Karpas-422 (cell line): ENCODE measurements at regions not wholly inside any gene's neighbourhood (a gene's known extent, or its start where the extent isn't known, plus 50 kb on each side); places are given as distances from the start of the nearest gene placed in this dataset.
"Not testable (repeated sequence)": the region's sequence is repeated elsewhere in the genome, so short reads cannot be mapped to it uniquely, and the experiment has no call there.

Experiments used
- DNase-seq: peaks from one replicate; pipeline ENCODE4 v3.0.0-alpha.2; 2015
- H2AFZ ChIP-seq: fragments of 200-600 bp; sonication (generic); 2 replicates; pipeline ENCODE4 v1.6.1; 2014; ENCODE audit warnings: antibody characterized with exemption, low read length, mixed read lengths
- H3K27ac ChIP-seq: fragments of 200-600 bp; sonication (generic); 2 replicates; pipeline ENCODE4 v1.5.1; 2014; ENCODE audit warnings: mild to moderate bottlenecking, low read length, moderate library complexity
- H3K27me3 ChIP-seq: fragments of 200-600 bp; sonication (generic); 2 replicates; pipeline ENCODE4 v1.6.1; 2014; ENCODE audit warnings: low read length, mixed read lengths
- H3K36me3 ChIP-seq: fragments of 200-600 bp; sonication (generic); 2 replicates; pipeline ENCODE4 v1.6.1; 2014; ENCODE audit warnings: low read length, mixed read lengths; ENCODE audit not compliant: insufficient read depth
- H3K4me1 ChIP-seq: fragments of 200-600 bp; sonication (generic); 2 replicates; pipeline ENCODE4 v1.6.1; 2014; ENCODE audit warnings: mild to moderate bottlenecking, low read length, mixed read lengths
- H3K4me2 ChIP-seq: fragments of 200-600 bp; sonication (generic); 2 replicates; pipeline ENCODE4 v1.6.1; 2014; ENCODE audit warnings: low read length, low read depth, mild to moderate bottlenecking; ENCODE audit not compliant: poor library complexity, severe bottlenecking
- H3K4me3 ChIP-seq: fragments of 200-600 bp; sonication (generic); 2 replicates; pipeline ENCODE4 v1.5.1; 2014; ENCODE audit warnings: mild to moderate bottlenecking, antibody characterized with exemption, low read length, mixed read lengths
- H3K79me2 ChIP-seq: fragments of 200-600 bp; sonication (generic); 2 replicates; pipeline ENCODE4 v1.6.1; 2014; ENCODE audit warnings: mild to moderate bottlenecking, low read length, mixed read lengths
- H3K9ac ChIP-seq: fragments of 200-600 bp; sonication (generic); 2 replicates; pipeline ENCODE4 v1.6.0; 2014; ENCODE audit warnings: low read length
- H3K9me2 ChIP-seq: fragments of 200-600 bp; sonication (generic), shearing (Covaris generic); replicated peaks from 2 replicates; pipeline ENCODE4 v1.6.0; 2014; ENCODE audit warnings: mild to moderate bottlenecking, low read length, moderate library complexity; ENCODE audit not compliant: insufficient read depth
- H3K9me3 ChIP-seq: fragments of 300-700, 200-600 bp; sonication (generic); 2 replicates; pipeline ENCODE4 v1.6.1; 2014; ENCODE audit warnings: low read length, mixed read lengths
- H4K20me1 ChIP-seq: fragments of 200-600 bp; sonication (generic); 2 replicates; pipeline ENCODE4 v1.6.1; 2014; ENCODE audit warnings: mild to moderate bottlenecking, antibody characterized with exemption, low read length, low read depth; ENCODE audit not compliant: insufficient read depth

- H3K4me1 ChIP-seq, H3K36me3 ChIP-seq, H3K79me2 ChIP-seq, DNase-seq, H3K27ac ChIP-seq, H3K9me3 ChIP-seq, H3K9me2 ChIP-seq, H2AFZ ChIP-seq, H3K27me3 ChIP-seq, H3K4me2 ChIP-seq, H3K9ac ChIP-seq, H3K4me3 ChIP-seq, H4K20me1 ChIP-seq: not testable (repeated sequence)
Observed at GRCh38 chr1:206362994-206363393, 107.3 kb upstream of the IKBKE start.

- DNase-seq, H2AFZ ChIP-seq, H3K27me3 ChIP-seq, H3K4me2 ChIP-seq, H4K20me1 ChIP-seq, H3K4me1 ChIP-seq, H3K9me2 ChIP-seq, H3K79me2 ChIP-seq, H3K4me3 ChIP-seq, H3K9ac ChIP-seq, H3K36me3 ChIP-seq, H3K27ac ChIP-seq, H3K9me3 ChIP-seq: not testable (repeated sequence)
Observed at GRCh38 chr1:206365271-206365670, 105.0 kb upstream of the IKBKE start.

- not testable (repeated sequence) for H3K36me3 ChIP-seq
Observed at GRCh38 chr1:206366131-206366530, 104.1 kb upstream of the IKBKE start.

GRCh38 chr1:206366772-206367171 is 103.5 kb upstream of the IKBKE start:
- DNase-seq, H3K79me2 ChIP-seq, H3K27me3 ChIP-seq, H3K9me2 ChIP-seq, H3K4me1 ChIP-seq, H3K36me3 ChIP-seq, H3K4me2 ChIP-seq, H4K20me1 ChIP-seq, H3K27ac ChIP-seq, H3K4me3 ChIP-seq, H3K9ac ChIP-seq, H2AFZ ChIP-seq, H3K9me3 ChIP-seq: not testable (repeated sequence)

More at GRCh38 chr1:206366131-206366530, 104.1 kb upstream of the IKBKE start:
- H2AFZ ChIP-seq, H3K27ac ChIP-seq, H3K9ac ChIP-seq, H3K9me2 ChIP-seq, H3K27me3 ChIP-seq, H3K4me1 ChIP-seq, H3K4me3 ChIP-seq, H3K9me3 ChIP-seq, H4K20me1 ChIP-seq, H3K4me2 ChIP-seq, H3K79me2 ChIP-seq, DNase-seq: not testable (repeated sequence)

GRCh38 chr1:206367955-206368622 is 102.2 kb upstream of the IKBKE start:
- H3K9ac ChIP-seq, H3K27ac ChIP-seq, H3K36me3 ChIP-seq, H3K4me1 ChIP-seq, H3K79me2 ChIP-seq, H3K27me3 ChIP-seq, H3K4me3 ChIP-seq, H3K9me2 ChIP-seq, H2AFZ ChIP-seq, H3K4me2 ChIP-seq, DNase-seq, H3K9me3 ChIP-seq, H4K20me1 ChIP-seq: not testable (repeated sequence)

- not testable (repeated sequence) for H3K27me3 ChIP-seq, H3K4me3 ChIP-seq, DNase-seq, H2AFZ ChIP-seq, H3K36me3 ChIP-seq, H3K4me2 ChIP-seq, H3K79me2 ChIP-seq, H3K9ac ChIP-seq, H3K27ac ChIP-seq, H4K20me1 ChIP-seq, H3K9me3 ChIP-seq, H3K9me2 ChIP-seq, H3K4me1 ChIP-seq
Observed at GRCh38 chr1:206374725-206375124, 95.6 kb upstream of the IKBKE start.

GRCh38 chr1:206375552-206375951 is 94.7 kb upstream of the IKBKE start:
- not testable (repeated sequence) for H3K9me2 ChIP-seq, H2AFZ ChIP-seq, H3K4me3 ChIP-seq, H3K27ac ChIP-seq, H3K36me3 ChIP-seq, H3K27me3 ChIP-seq, H3K9ac ChIP-seq, H3K79me2 ChIP-seq, H3K9me3 ChIP-seq, H3K4me1 ChIP-seq, H4K20me1 ChIP-seq, H3K4me2 ChIP-seq, DNase-seq

GRCh38 chr1:206378506-206378905 is 91.8 kb upstream of the IKBKE start:
- H3K9me3 ChIP-seq, H3K9ac ChIP-seq, H3K36me3 ChIP-seq, H3K9me2 ChIP-seq, H3K4me2 ChIP-seq, H3K4me3 ChIP-seq, H3K27ac ChIP-seq, H2AFZ ChIP-seq, H4K20me1 ChIP-seq, DNase-seq, H3K27me3 ChIP-seq, H3K4me1 ChIP-seq, H3K79me2 ChIP-seq: not testable (repeated sequence)

GRCh38 chr1:206379245-206379644 is 91.0 kb upstream of the IKBKE start:
- H3K4me2 ChIP-seq, H3K9ac ChIP-seq, H4K20me1 ChIP-seq, H3K36me3 ChIP-seq, DNase-seq, H3K9me3 ChIP-seq, H3K27me3 ChIP-seq, H3K4me3 ChIP-seq, H3K4me1 ChIP-seq, H2AFZ ChIP-seq, H3K27ac ChIP-seq, H3K9me2 ChIP-seq, H3K79me2 ChIP-seq: not testable (repeated sequence)
